ENCODE measurements at regions not wholly inside any gene's neighbourhood (a gene's known extent, or its start where the extent isn't known, plus 50 kb on each side); places are given as distances from the start of the nearest gene placed in this dataset.

DNA sequence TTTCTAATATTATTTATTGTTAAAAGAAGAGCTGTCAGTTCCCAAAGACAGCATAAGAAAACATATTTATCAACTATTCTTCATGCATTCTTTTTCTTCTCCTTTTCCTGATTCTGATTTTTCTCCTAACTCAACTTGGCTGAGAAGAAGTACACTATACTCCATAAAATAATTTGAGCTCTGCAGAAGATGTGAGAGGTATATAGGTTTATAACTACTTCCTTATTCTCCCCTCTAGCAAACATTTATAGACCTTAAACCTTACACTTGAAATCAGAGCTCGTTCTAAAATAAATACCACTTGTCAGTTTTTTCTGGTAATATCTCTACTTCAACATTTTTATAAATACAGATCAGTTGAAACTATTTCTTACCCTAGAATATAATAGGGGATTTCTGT is 724.8 kb upstream of the GRAMD2B start:
- 57 to 58% methylated on average over 1 of the region's 1 CpG for WGBS, 2 donors
- peaks cover 0 to 12% (median 0%) of the 10 kb centered on the region in 5 donors for H3K4me1 ChIP-seq (ENCODE audit: control insufficient read depth in 5 of 5, insufficient read depth in 5 of 5, low read length in 5 of 5)
- H3K9me3 ChIP-seq (ENCODE audit: control insufficient read depth in 4 of 4, insufficient read depth in 3 of 4, low read length in 3 of 4), result peaks cover 0 to 5% (median 0%) of the 10 kb centered on the region in 4 donors
- no peaks in the 10 kb centered on the region for H3K27me3 ChIP-seq (ENCODE audit: control insufficient read depth in 3 of 3, insufficient read depth in 3 of 3, low read length in 2 of 3)
- no peak overlapping the region for H3K4me3 ChIP-seq
- ATAC-seq (ENCODE audit: insufficient read depth, low FRiP score), result no peak
- H3K9ac ChIP-seq (ENCODE audit: insufficient read depth in 1 of 2, low read length in 2 of 2), result no peak overlapping the region
- TF ChIP-seq, protein P1, sequence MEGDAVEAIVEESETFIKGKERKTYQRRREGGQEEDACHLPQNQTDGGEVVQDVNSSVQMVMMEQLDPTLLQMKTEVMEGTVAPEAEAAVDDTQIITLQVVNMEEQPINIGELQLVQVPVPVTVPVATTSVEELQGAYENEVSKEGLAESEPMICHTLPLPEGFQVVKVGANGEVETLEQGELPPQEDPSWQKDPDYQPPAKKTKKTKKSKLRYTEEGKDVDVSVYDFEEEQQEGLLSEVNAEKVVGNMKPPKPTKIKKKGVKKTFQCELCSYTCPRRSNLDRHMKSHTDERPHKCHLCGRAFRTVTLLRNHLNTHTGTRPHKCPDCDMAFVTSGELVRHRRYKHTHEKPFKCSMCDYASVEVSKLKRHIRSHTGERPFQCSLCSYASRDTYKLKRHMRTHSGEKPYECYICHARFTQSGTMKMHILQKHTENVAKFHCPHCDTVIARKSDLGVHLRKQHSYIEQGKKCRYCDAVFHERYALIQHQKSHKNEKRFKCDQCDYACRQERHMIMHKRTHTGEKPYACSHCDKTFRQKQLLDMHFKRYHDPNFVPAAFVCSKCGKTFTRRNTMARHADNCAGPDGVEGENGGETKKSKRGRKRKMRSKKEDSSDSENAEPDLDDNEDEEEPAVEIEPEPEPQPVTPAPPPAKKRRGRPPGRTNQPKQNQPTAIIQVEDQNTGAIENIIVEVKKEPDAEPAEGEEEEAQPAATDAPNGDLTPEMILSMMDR (IDR thresholded peaks at IDR 0.05; ENCODE audit: control extremely low read depth, extremely low read depth), result no peak
- H3K27ac ChIP-seq (ENCODE audit: low read depth in 1 of 2, low read length in 1 of 2), result no peak overlapping the region
- H3K36me3 ChIP-seq (ENCODE audit: control insufficient read depth in 4 of 4, insufficient read depth in 4 of 4, low read length in 4 of 4), result no peaks in the 10 kb centered on the region
- no peak for DNase-seq

DNA sequence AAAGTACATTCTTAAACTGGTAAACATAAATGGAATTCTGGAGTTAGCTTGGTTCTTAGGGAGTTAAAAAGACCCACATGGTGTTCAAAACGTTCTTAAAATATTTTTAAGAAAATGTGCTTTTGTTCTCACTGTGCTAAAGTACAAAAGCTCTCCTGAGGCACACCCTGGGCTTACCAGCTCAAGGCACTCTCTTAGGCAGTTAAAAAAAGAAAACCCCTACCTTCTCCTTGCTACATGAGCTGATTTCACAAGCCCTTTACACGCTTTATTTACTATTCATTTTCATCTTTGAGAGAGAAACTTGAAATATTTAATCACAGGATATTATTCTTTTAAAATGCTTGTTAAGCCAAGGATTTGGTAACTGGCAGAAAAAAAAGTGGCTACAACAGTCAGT is 723.3 kb upstream of the GRAMD2B start:
- H3K27ac ChIP-seq (ENCODE audit: low read depth in 1 of 2, low read length in 1 of 2), result no peak overlapping the region
- WGBS, 2 donors, result 31 to 47% methylated on average over 2 of the region's 2 CpGs

DNA sequence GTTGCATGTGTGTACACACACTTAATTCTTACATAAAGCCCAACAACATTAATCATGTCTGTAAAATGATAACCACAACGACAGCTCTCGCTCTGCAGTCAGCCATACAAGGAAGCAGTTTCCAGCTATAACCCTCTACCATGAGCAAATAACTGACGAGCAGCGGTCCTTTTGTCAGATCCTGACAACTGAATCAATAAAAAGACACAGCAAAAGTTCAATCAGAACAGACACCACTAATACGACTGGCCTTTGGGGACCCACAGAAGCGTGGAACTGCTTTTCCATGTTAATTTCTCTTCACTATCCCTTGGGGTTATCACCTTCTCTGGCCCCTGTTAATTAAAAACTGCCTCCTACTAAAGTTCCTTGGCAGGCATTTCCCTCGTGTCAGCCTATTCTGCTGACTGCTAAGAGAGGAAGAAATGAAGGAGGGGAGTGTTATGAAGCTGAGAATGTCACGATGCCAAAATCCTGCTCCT is 722.8 kb upstream of the GRAMD2B start:
- H3K27ac ChIP-seq (ENCODE audit: low read depth in 1 of 2, low read length in 1 of 2), result no peak overlapping the region
- H3K9me3 ChIP-seq (ENCODE audit: control insufficient read depth in 4 of 4, insufficient read depth in 3 of 4, low read length in 3 of 4), result peaks cover 0 to 3% (median 1%) of the 10 kb centered on the region in 4 donors
- ATAC-seq (ENCODE audit: insufficient read depth, low FRiP score) (no peak), DNase-seq (peak; percentile 34 to 75 (median 65))
- H3K4me3 ChIP-seq, result no peak overlapping the region
- H3K9ac ChIP-seq (ENCODE audit: insufficient read depth in 1 of 2, low read length in 2 of 2), result peak overlapping the region in 1 of 2 donors; percentile 69
- WGBS, 2 donors, result 26 to 42% methylated on average over 8 of the region's 8 CpGs
- peaks cover 0 to 12% (median 0%) of the 10 kb centered on the region in 5 donors for H3K4me1 ChIP-seq (ENCODE audit: control insufficient read depth in 5 of 5, insufficient read depth in 5 of 5, low read length in 5 of 5)
- no peaks in the 10 kb centered on the region for H3K36me3 ChIP-seq (ENCODE audit: control insufficient read depth in 4 of 4, insufficient read depth in 4 of 4, low read length in 4 of 4)
- TF ChIP-seq, protein P1 (IDR thresholded peaks at IDR 0.05; ENCODE audit: control extremely low read depth, extremely low read depth), result no peak
- H3K27me3 ChIP-seq (ENCODE audit: control insufficient read depth in 3 of 3, insufficient read depth in 3 of 3, low read length in 2 of 3), result no peaks in the 10 kb centered on the region

More for the DNA sequence above, 723.3 kb upstream of the GRAMD2B start:
- no peak overlapping the region for H3K9ac ChIP-seq (ENCODE audit: insufficient read depth in 1 of 2, low read length in 2 of 2)
- no peaks in the 10 kb centered on the region for H3K27me3 ChIP-seq (ENCODE audit: control insufficient read depth in 3 of 3, insufficient read depth in 3 of 3, low read length in 2 of 3)
- peaks cover 0 to 3% (median under 1%) of the 10 kb centered on the region in 4 donors for H3K9me3 ChIP-seq (ENCODE audit: control insufficient read depth in 4 of 4, insufficient read depth in 3 of 4, low read length in 3 of 4)
- ATAC-seq (ENCODE audit: insufficient read depth, low FRiP score) (no peak), DNase-seq (peak in 2 of 3 donors; percentile 30 to 48)
- TF ChIP-seq, protein P1 (IDR thresholded peaks at IDR 0.05; ENCODE audit: control extremely low read depth, extremely low read depth), result no peak
- H3K4me3 ChIP-seq, result no peak overlapping the region
- peaks cover 0 to 12% (median 0%) of the 10 kb centered on the region in 5 donors for H3K4me1 ChIP-seq (ENCODE audit: control insufficient read depth in 5 of 5, insufficient read depth in 5 of 5, low read length in 5 of 5)
- H3K36me3 ChIP-seq (ENCODE audit: control insufficient read depth in 4 of 4, insufficient read depth in 4 of 4, low read length in 4 of 4), result no peaks in the 10 kb centered on the region

DNA sequence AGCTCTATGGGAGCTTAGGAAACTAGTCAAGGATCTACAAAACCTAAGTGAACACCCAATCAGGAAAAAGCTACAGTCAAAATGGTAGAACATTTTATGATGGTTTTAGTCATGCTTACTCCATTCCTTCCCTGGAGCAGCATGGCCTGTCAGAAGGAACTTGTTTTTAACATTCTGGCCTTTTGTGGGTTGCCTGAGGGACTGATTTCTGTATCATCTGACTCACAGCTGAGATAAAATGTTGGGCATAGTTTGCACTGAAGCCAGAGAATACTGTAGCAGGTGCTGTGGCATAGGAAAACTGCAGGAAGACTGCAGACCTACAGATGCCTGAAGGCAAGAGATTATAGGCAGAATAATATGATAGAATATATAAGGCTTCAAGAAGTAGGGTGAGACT is 719.6 kb upstream of the GRAMD2B start:
- peaks cover 0 to 3% (median 1%) of the 10 kb centered on the region in 4 donors for H3K9me3 ChIP-seq (ENCODE audit: control insufficient read depth in 4 of 4, insufficient read depth in 3 of 4, low read length in 3 of 4)
- ATAC-seq (ENCODE audit: insufficient read depth, low FRiP score), result no peak
- DNase-seq, result no peak
- TF ChIP-seq, protein P1 (IDR thresholded peaks at IDR 0.05; ENCODE audit: control extremely low read depth, extremely low read depth), result no peak
- H3K36me3 ChIP-seq (ENCODE audit: control insufficient read depth in 4 of 4, insufficient read depth in 4 of 4, low read length in 4 of 4), result no peaks in the 10 kb centered on the region
- H3K9ac ChIP-seq (ENCODE audit: insufficient read depth in 1 of 2, low read length in 2 of 2), result no peak overlapping the region
- H3K27me3 ChIP-seq (ENCODE audit: control insufficient read depth in 3 of 3, insufficient read depth in 3 of 3, low read length in 2 of 3), result no peaks in the 10 kb centered on the region
- no peak overlapping the region for H3K4me3 ChIP-seq
- peaks cover 0 to 12% (median 0%) of the 10 kb centered on the region in 5 donors for H3K4me1 ChIP-seq (ENCODE audit: control insufficient read depth in 5 of 5, insufficient read depth in 5 of 5, low read length in 5 of 5)
- no peak overlapping the region for H3K27ac ChIP-seq (ENCODE audit: low read depth in 1 of 2, low read length in 1 of 2)

Data from lung (tissue), 11 donors.